ENCODE measurements at regions not wholly inside any gene's neighbourhood (a gene's known extent, or its start where the extent isn't known, plus 50 kb on each side); places are given as distances from the start of the nearest gene placed in this dataset.
"Not testable (repeated sequence)": the region's sequence is repeated elsewhere in the genome, so short reads cannot be mapped to it uniquely, and the experiment has no call there.

DNA sequence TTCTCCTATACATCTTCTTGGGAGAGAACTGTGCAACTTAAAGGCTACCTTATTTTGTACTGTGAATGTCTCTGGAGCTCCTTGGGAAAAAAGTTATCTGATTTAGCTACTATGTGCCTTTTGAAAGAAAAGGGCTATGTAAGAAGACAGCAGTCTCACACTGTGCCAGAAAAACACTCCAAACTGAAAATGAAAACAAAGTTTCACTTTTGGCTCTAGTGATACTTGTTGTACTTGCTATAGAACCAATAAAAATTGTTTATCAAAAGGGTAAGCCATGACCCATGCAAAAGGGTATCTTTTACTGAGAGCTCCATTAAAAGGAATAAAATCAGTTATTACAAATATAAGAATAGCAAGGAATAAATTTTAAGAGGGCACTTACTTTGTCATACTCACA, 2270.0 kb downstream of the ARAP2 start:
- no peak for DNase-seq

GRCh38 chr4:33975995-33976394, 2268.3 kb downstream of the ARAP2 start:
- DNase-seq: no peak

DNA sequence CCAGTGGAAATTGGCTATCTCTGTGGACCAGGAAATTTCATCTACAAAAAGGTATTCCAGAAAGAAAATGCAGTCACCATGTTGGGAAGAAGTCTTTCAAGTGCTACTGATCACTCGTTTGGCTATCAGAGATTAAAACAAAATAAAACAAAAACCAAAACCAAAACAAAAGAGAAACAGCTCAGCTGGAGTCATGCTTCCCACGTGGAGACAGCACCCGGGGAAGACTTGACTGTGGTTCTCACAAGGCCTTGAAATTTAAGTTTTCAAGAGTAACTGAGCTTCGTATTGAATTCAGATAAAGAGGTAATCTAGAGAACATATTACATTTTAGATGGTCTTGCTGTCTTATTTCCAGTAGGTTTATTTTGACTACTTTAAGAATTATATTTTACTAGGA, 2264.5 kb downstream of the ARAP2 start:
- not testable (repeated sequence) for DNase-seq

DNA sequence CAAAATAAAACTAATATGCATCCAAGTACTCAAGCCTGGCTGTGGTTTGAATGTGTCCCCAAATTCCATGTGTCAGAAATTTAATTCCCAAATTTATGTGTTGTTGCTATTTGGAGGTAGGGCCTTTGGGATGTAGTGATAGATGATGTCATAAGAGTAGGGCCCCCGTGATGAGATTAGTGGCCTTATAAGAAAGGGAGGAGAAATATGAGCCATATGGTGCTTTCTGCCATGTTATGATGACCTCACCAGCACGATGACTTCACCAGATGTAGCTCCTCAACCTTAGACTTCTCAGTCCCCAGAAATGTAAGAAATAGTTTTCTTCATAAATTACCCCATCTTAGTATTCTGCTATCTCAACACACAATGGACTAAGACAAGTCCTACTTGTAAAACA, 2264.0 kb downstream of the ARAP2 start:
- DNase-seq: no peak

DNA sequence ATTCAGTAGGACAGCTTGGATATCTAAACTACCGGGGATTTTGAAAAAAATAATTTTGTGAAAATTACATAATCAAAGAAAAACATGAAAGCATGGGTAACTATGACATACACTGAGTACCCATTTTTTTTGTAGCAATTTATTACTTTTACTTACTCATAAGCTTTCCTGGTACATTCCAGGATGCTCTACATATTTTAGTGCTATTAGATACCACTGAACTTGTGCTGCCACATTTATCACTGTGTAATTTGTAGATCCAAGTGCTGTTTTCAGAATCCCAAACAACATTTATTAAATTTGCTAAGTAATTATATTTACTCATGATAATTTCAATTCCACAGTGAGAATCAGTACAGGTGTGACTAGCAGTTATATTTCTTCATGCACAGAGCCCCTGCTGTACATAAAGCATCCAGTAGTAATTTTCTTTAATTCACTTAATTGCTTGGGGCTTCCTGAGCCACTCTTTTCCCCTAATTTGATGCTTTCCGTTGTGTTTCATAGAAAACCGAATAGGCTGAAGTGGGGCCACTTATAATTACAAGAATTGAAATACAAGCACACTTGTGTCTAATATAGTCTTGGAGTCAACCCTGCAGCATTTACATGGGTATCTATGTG, 2254.4 kb downstream of the ARAP2 start:
- no peak for DNase-seq

GRCh38 chr4:33996075-33996718, 2248.1 kb downstream of the ARAP2 start:
- no peak for DNase-seq

GRCh38 chr4:33998291-33998690, 2246.0 kb downstream of the ARAP2 start:
- no peak for DNase-seq

GRCh38 chr4:34000356-34000755, 2244.0 kb downstream of the ARAP2 start:
- DNase-seq: no peak

GRCh38 chr4:34006540-34006939, 2237.8 kb downstream of the ARAP2 start:
- not testable (repeated sequence) for DNase-seq

DNA sequence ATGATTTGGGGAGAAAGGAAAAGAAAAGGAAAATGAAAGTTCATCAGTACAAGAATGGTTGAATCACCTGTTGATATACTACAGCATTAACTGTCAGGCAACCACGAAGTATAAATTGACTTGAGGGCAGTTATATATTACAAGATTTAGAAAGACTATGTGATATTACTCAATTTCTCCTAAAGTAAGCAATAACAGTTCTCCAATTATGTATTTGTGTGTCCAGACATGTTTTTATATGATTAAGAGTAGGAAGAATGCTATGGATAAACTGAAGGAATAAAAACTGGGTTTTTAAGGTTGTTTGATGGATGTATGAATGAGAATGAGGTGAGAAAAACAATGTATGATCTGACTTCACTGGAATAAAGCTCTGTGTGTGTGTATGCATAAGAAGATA, 2234.4 kb downstream of the ARAP2 start:
- DNase-seq: no peak

GRCh38 chr4:34010751-34011519, 2233.4 kb downstream of the ARAP2 start:
- DNase-seq: no peak

DNA sequence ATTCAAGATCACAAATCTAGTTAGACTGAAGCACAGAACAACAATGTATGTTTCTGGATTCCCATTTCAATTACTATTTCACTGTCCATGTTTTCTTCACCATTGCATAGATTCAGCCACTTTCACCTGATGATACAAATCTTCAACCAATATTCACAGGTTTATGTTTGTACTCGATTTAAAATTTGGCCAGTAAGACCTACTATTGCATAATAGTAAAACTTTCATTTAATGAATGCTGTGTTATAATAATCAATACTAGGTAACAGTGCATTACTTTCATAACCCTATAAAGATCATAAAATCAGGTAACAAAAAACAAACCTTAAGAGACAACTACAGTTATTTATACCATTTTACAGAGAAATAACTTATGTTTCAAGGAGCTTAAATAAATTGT, 2209.1 kb downstream of the ARAP2 start:
- no peak for DNase-seq

- no peak for DNase-seq
Observed at GRCh38 chr4:34037280-34037679, 2207.0 kb downstream of the ARAP2 start.

GRCh38 chr4:34039766-34040165, 2204.5 kb downstream of the ARAP2 start:
- no peak for DNase-seq

GRCh38 chr4:34043131-34043530, 2201.2 kb downstream of the ARAP2 start:
- no peak for DNase-seq

- no peak for DNase-seq
Observed at GRCh38 chr4:34046580-34046979, 2197.7 kb downstream of the ARAP2 start.

- no peak for DNase-seq
Observed at GRCh38 chr4:34047363-34047762, 2197.0 kb downstream of the ARAP2 start.

- no peak for DNase-seq
Observed at GRCh38 chr4:34066126-34066525, 2178.2 kb downstream of the ARAP2 start.

DNA sequence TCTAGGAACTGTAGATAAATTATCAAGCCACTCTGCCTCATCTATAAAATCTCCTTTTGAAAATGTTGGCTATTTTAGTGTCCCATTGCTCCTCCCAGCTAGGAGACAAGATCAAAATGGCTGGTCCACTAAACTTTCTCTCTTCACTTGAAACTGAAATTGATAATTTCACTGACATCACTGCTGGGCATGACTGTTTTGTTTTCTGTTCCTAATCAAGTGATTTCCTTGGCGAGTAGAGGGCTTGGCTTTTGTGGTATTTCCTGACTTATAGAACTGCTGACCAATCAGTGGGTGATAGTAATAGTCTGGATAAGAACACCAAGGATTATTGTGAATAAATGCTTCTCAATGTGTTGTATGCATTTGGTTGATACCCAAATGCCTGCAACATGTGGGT, 2152.9 kb downstream of the ARAP2 start:
- no peak for DNase-seq

- no peak for DNase-seq
Observed at GRCh38 chr4:34094114-34094513, 2150.2 kb downstream of the ARAP2 start.

DNA sequence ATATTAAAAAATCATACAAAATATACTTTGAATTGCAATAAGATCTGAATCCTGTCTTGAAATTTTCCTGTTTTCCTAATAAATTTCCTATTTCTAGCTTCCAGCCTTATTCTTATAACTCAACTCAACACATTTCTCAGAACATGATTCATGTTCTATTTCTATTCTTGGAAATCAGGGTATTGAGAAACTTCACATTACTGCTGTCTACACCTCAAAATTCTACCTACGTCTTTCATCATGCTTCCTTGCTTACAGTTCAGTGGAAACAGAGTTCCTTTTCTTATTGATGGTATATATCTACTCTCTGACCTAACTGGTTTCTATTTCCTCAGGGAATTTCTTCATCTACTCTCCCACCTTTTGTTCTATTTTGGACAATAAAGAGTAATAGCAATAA, 2139.0 kb downstream of the ARAP2 start:
- DNase-seq: no peak

GRCh38 chr4:34108391-34108790, 2135.9 kb downstream of the ARAP2 start:
- DNase-seq: no peak

GRCh38 chr4:34112573-34112972, 2131.7 kb downstream of the ARAP2 start:
- no peak for DNase-seq

GRCh38 chr4:34138385-34138784, 2105.9 kb downstream of the ARAP2 start:
- DNase-seq: no peak

Measured in skin of body (tissue), 1 donor.